ENCODE measurements at regions not wholly inside any gene's neighbourhood (a gene's known extent, or its start where the extent isn't known, plus 50 kb on each side); places are given as distances from the start of the nearest gene placed in this dataset.

DNA sequence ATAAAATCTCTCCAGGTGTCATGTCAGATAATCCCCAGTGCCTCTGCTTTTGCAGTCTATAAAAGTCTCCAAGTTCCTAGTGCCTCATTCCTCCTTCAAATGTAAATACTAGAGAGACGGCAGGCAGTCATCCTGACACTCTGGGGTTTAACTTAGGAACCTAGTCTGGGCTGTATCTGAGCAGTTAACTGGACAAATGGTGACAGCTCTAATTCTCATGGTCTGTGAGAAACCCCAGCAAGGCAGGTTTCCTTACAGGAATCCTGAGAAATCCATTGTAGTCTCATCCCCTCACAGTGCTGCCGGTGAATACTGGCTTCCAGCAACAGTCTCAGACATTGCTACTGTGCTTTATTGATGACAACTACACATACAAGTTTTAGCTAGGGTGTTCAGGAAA lies 246.8 kb downstream of the SNCA start:
- H3K9me3 ChIP-seq (ENCODE audit: control insufficient read depth, low read depth, low read length), result no peaks in the 10 kb centered on the region
- WGBS (ENCODE audit: extremely low coverage, insufficient read length, low lambda C conversion rate), result no CpG with 5 or more reads among the region's 2 CpGs
- no peak overlapping the region for H3K27ac Mint-ChIP-seq

More for the DNA sequence above, 246.8 kb downstream of the SNCA start:
- Histone ChIP-seq H3K23ac (ENCODE audit: insufficient read length, low read depth, low read length) (no peak overlapping the region), H3K4me1 (ENCODE audit: insufficient read depth, low read length) (no peaks in the 10 kb centered on the region), H2BK12ac (ENCODE audit: insufficient read length, low read depth, low read length) (no peak overlapping the region), H2BK120ac (ENCODE audit: low read depth, low read length, poor library complexity, severe bottlenecking) (no peak overlapping the region), H3K27ac (ENCODE audit: insufficient read length, low read depth, low read length) (no peak overlapping the region), H3K14ac (ENCODE audit: insufficient read depth, low read length) (no peak overlapping the region), H4K5ac (ENCODE audit: insufficient read length, low read depth, low read length) (no peak overlapping the region), H3K79me2 (ENCODE audit: insufficient read depth, low read length) (no peaks in the 10 kb centered on the region), H3T11ph (ENCODE audit: low read length) (no peak overlapping the region), H2BK5ac (ENCODE audit: insufficient read length, low read length) (no peak overlapping the region), H2AFZ (ENCODE audit: low read length) (no peak overlapping the region), H3K56ac (ENCODE audit: insufficient read length, low read depth, low read length) (no peak overlapping the region), H3K27me3 (ENCODE audit: insufficient read depth, low read length) (peaks cover 8% of the 10 kb centered on the region; the same call in 1 of the 2 replicates), H3K9ac (ENCODE audit: extremely low read depth, insufficient read length, low read length) (no peak overlapping the region), H2BK20ac (ENCODE audit: low read depth, low read length, poor library complexity, severe bottlenecking) (no peak overlapping the region), H2AK5ac (ENCODE audit: insufficient read length, low read length) (no peak overlapping the region), H3K4me2 (ENCODE audit: insufficient read depth, insufficient read length, low read length) (no peak overlapping the region), H4K20me1 (ENCODE audit: control insufficient read depth, insufficient read depth, insufficient read length) (no peaks in the 10 kb centered on the region), H3K79me1 (ENCODE audit: insufficient read depth, low read depth, low read length, poor library complexity, severe bottlenecking) (no peaks in the 10 kb centered on the region), H4K8ac (replicated peaks; ENCODE audit: insufficient read length, low read depth, low read length) (no peak overlapping the region), H3K18ac (ENCODE audit: insufficient read length, low read depth, low read length) (no peak overlapping the region), H3K23me2 (ENCODE audit: insufficient read length, low read depth, low read length, poor library complexity, severe bottlenecking) (no peaks in the 10 kb centered on the region), H4K91ac (ENCODE audit: insufficient read length, low read depth, low read length) (no peak overlapping the region), H3K4ac (ENCODE audit: low read depth, low read length) (no peak overlapping the region), H2BK15ac (ENCODE audit: low read depth, low read length) (no peak overlapping the region)
- Mint-ChIP-seq H3K27me3 (ENCODE audit: low read depth) (peaks cover 98% of the 10 kb centered on the region), H3K4me3 (no peak overlapping the region), H3K4me1 (no peaks in the 10 kb centered on the region), H3K9me3 (peaks cover 4 to 6% of the 10 kb centered on the region in 2 experiments; a peak in 4 of 5 replicates), H3K36me3 (ENCODE audit: insufficient read depth in 1 of 3, low read depth in 3 of 3) (no peaks in the 10 kb centered on the region)
- TF ChIP-seq, protein P1, sequence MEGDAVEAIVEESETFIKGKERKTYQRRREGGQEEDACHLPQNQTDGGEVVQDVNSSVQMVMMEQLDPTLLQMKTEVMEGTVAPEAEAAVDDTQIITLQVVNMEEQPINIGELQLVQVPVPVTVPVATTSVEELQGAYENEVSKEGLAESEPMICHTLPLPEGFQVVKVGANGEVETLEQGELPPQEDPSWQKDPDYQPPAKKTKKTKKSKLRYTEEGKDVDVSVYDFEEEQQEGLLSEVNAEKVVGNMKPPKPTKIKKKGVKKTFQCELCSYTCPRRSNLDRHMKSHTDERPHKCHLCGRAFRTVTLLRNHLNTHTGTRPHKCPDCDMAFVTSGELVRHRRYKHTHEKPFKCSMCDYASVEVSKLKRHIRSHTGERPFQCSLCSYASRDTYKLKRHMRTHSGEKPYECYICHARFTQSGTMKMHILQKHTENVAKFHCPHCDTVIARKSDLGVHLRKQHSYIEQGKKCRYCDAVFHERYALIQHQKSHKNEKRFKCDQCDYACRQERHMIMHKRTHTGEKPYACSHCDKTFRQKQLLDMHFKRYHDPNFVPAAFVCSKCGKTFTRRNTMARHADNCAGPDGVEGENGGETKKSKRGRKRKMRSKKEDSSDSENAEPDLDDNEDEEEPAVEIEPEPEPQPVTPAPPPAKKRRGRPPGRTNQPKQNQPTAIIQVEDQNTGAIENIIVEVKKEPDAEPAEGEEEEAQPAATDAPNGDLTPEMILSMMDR (conservative IDR thresholded peaks at IDR 0.05), result no peak
- DNase-seq, result no peak

Measured in H9 (cell line).